Gastroesophageal sphincter (tissue), 4 donors: ENCODE measurements at regions not wholly inside any gene's neighbourhood (a gene's known extent, or its start where the extent isn't known, plus 50 kb on each side); places are given as distances from the start of the nearest gene placed in this dataset.
A peak's percentile ranks its signal among the peaks of the same experiment; 100 is the strongest.
"Not testable (repeated sequence)": the region's sequence is repeated elsewhere in the genome, so short reads cannot be mapped to it uniquely, and the experiment has no call there.

ENCODE experiments used
- ATAC-seq: fragments of 150-250 bp; one replicate; pipeline ENCODE4 v1.9.1; 2016; ENCODE audit warnings: mild to moderate bottlenecking, moderate library complexity
- H3K27ac ChIP-seq, 4 donors: fragments of 200-600 bp; sonication (generic) in 3 of 4; 1 replicate in 3 of 4; 2 replicates in 1 of 4; pipeline ENCODE4 v1.5.1; 2016 to 2019
- H3K27me3 ChIP-seq: fragments of 200-600 bp; sonication (generic); one replicate; pipeline ENCODE4 v1.5.1; 2019
- H3K36me3 ChIP-seq, 2 donors: fragments of 200-600 bp; sonication (generic); one replicate each; pipeline ENCODE4 v1.5.1; 2019; ENCODE audit warnings: control low read depth in 1 of 2
- H3K4me1 ChIP-seq, 3 donors: fragments of 200-600 bp; sonication (generic); 1 replicate in 2 of 3; 2 replicates in 1 of 3; pipeline ENCODE4 v1.5.1; 2016 to 2019; ENCODE audit warnings: control low read depth in 2 of 3
- H3K4me3 ChIP-seq, 2 donors: fragments of 200-600 bp; sonication (generic); one replicate each; pipeline ENCODE4 v1.5.1; 2019; ENCODE audit warnings: mild to moderate bottlenecking in 1 of 2, moderate library complexity in 1 of 2
- H3K9me3 ChIP-seq, 3 donors: fragments of 200-600 bp; sonication (generic); one replicate each; pipeline ENCODE4 v1.5.1; 2017 to 2019; ENCODE audit warnings: control low read depth in 2 of 3
- CTCF ChIP-seq, 4 experiments: fragments of 200-600 bp in 2 of 4; fragments of 450-650 bp in 2 of 4; sonication (generic) in 1 of 4; IDR thresholded peaks; one replicate each; pipeline ENCODE4 v1.5.1; 2017 to 2019; ENCODE audit warnings: antibody characterized with exemption in 4 of 4, mild to moderate bottlenecking in 2 of 4, moderate library complexity in 2 of 4
- EP300 ChIP-seq: sonication (generic); formaldehyde crosslinking; IDR thresholded peaks from one replicate; pipeline ENCODE4 v1.6.1; 2017; ENCODE audit warnings: antibody characterized with exemption, mild to moderate bottlenecking
- POLR2A ChIP-seq, 2 donors: fragments of 450-650 bp; IDR thresholded peaks; one replicate each; pipeline ENCODE4 v1.6.1; 2017; ENCODE audit warnings: antibody characterized with exemption in 2 of 2, mild to moderate bottlenecking in 2 of 2, moderate library complexity in 1 of 2
- POLR2AphosphoS5 ChIP-seq: sonication (generic); formaldehyde crosslinking; IDR thresholded peaks from one replicate; pipeline ENCODE4 v1.6.1; 2017; ENCODE audit warnings: antibody characterized with exemption
- WGBS, 2 donors: methylation state at CpG; one replicate each; pipeline ENCODE4 v1.1.5; 2018; ENCODE audit warnings: low coverage in 1 of 2; 5-methylcytosine and 5-hydroxymethylcytosine counted together

DNA sequence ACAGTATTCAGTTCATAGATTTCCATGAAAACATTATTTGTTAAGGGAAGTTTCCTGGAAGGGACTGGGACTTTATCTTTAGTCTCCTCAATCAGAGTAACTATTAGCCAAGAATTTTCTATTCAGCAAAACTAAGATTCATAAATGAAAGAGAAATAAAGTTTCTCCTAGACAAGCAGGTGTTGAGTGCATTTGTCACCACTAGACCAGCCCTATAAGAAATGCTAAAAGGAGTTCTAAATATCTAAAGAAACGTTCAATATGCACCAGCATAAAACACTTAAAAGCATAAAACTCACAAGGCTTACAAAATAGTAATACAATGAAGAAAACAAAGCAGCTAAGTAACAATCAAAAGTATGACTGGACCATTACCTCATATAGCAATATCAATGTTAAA, 423.0 kb downstream of the TECRL start:
- peaks cover 0 to 29% (median 0%) of the 10 kb centered on the region in 3 donors for H3K9me3 ChIP-seq
- TF ChIP-seq POLR2AphosphoS5 (no peak), CTCF (IDR thresholded peaks at IDR 0.05) (no peak), POLR2A (IDR thresholded peaks at IDR 0.05) (no peak), EP300 (no peak)
- H3K27ac ChIP-seq = no peak overlapping the region
- 22 to 67% methylated on average over 1 of the region's 1 CpG for WGBS, 2 donors
- H3K27me3 ChIP-seq = no peaks in the 10 kb centered on the region
- no peak for ATAC-seq
- no peak overlapping the region for H3K4me3 ChIP-seq
- H3K4me1 ChIP-seq = no peaks in the 10 kb centered on the region
- no peaks in the 10 kb centered on the region for H3K36me3 ChIP-seq

DNA sequence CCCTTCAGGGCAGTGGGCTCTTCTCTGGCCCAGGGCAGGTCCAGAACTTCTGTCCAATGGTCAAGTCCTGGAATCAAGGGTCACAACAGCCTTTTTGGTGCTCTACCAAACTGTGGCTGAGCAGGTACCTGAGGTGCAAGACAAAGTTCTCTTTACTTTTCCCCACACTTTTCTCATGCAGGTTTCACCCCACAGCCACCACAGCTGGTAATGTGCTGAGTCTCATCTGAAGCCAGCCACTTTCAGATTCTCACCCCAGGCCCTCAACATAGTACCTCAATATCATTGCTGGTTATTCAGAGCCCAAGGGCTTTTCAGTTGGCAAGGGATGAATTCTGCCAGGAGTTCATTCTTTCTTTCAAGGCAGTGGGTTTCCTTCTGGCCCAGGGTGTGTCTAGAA, 426.0 kb downstream of the TECRL start:
- H3K27ac ChIP-seq = no peak overlapping the region
- no peak overlapping the region for H3K4me3 ChIP-seq
- no peaks in the 10 kb centered on the region for H3K27me3 ChIP-seq
- no peak for ATAC-seq
- H3K9me3 ChIP-seq = peaks cover 0 to 29% (median 0%) of the 10 kb centered on the region in 3 donors
- no peaks in the 10 kb centered on the region for H3K36me3 ChIP-seq
- TF ChIP-seq POLR2A (IDR thresholded peaks at IDR 0.05) = no peak
- TF ChIP-seq EP300 = no peak
- TF ChIP-seq CTCF (IDR thresholded peaks at IDR 0.05) = no peak
- TF ChIP-seq POLR2AphosphoS5 = no peak
- no peaks in the 10 kb centered on the region for H3K4me1 ChIP-seq

DNA sequence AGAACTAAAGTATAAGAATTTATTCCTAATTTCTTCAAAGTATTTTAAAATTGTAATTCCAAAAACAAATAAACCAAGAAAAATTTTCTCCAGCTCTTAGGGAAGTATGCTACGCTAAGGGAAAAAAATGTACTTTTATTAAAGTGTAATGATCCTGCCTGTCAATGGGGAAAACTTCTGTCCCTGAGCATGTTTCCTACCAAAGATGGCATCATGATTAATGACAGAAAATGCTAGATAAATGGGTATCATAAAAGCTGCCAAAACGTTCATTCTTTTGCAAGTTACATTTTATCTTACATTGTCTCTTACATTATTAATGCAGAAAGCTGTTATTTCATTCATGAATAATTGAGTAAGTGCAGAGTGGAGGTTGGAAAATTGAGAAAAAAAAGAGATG, 443.4 kb downstream of the TECRL start:
- Histone ChIP-seq H3K4me1 (no peaks in the 10 kb centered on the region), H3K4me3 (no peak overlapping the region), H3K27ac (no peak overlapping the region), H3K9me3 (no peaks in the 10 kb centered on the region), H3K27me3 (no peaks in the 10 kb centered on the region), H3K36me3 (no peaks in the 10 kb centered on the region)
- WGBS, 2 donors = 48 to 53% methylated on average over 2 of the region's 2 CpGs
- TF ChIP-seq POLR2A (IDR thresholded peaks at IDR 0.05) (no peak), POLR2AphosphoS5 (no peak)
- ATAC-seq = no peak

- not testable (repeated sequence) for H3K36me3 ChIP-seq, H3K27ac ChIP-seq, H3K27me3 ChIP-seq, H3K4me3 ChIP-seq, H3K9me3 ChIP-seq, ATAC-seq, H3K4me1 ChIP-seq
- WGBS, 2 donors = 100% methylated on average over 3 of the region's 38 CpGs; no CpG with 5 or more reads in 1 of the 2 donors
Measured at GRCh38 chr4:63942706-63943286, 466.5 kb downstream of the TECRL start.

GRCh38 chr4:63937961-63938360, 471.3 kb downstream of the TECRL start:
- H3K27ac ChIP-seq = no peak overlapping the region
- no peak for TF ChIP-seq CTCF (IDR thresholded peaks at IDR 0.05)
- no peak for TF ChIP-seq POLR2AphosphoS5
- TF ChIP-seq EP300 = no peak
- no peak for TF ChIP-seq POLR2A (IDR thresholded peaks at IDR 0.05)
- peak; percentile 70 for ATAC-seq
- no peaks in the 10 kb centered on the region for H3K9me3 ChIP-seq
- no peak overlapping the region for H3K4me3 ChIP-seq
- no peaks in the 10 kb centered on the region for H3K27me3 ChIP-seq
- H3K36me3 ChIP-seq = no peaks in the 10 kb centered on the region
- no peaks in the 10 kb centered on the region for H3K4me1 ChIP-seq
- whole genome bisulfite sequencing, 2 donors = 30 to 38% methylated on average over 4 of the region's 4 CpGs

DNA sequence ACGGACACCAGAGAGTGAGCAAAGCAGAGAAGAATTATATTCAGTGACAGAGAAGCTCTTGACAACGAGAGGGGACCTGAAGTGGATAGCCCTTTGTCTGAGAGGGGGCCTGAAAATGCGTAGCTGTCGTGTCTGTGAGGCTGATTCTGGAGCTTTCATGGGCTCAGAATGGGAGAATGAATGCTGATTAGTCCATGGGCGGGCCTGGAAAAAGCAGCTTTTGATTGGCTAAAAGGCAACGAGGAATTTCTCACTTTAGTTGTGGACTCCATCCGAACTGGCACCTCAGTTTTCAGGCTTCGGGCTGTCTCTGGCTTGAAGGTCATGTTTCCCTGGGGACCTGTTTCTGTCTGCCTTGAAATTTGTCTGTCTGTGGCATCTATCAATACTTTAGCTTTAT, 487.1 kb downstream of the TECRL start:
- Histone ChIP-seq H3K4me3 (no peak overlapping the region), H3K27ac (no peak overlapping the region), H3K36me3 (no peaks in the 10 kb centered on the region), H3K9me3 (no peaks in the 10 kb centered on the region), H3K27me3 (no peaks in the 10 kb centered on the region), H3K4me1 (no peaks in the 10 kb centered on the region)
- ATAC-seq = no peak
- 82 to 100% methylated on average over 3 to 8 of the region's 8 CpGs for WGBS, 2 donors
- TF ChIP-seq EP300 = no peak
- TF ChIP-seq POLR2AphosphoS5 = no peak
- no peak for TF ChIP-seq CTCF (IDR thresholded peaks at IDR 0.05)
- no peak for TF ChIP-seq POLR2A (IDR thresholded peaks at IDR 0.05)
